MCF 10A (cell line): ENCODE measurements at regions not wholly inside any gene's neighbourhood (a gene's known extent, or its start where the extent isn't known, plus 50 kb on each side); places are given as distances from the start of the nearest gene placed in this dataset.

ENCODE experiments used
- BruUV-seq: library from RNA; stranded (reverse); fragments of 400-500 nt; replicated peaks from 2 replicates; lab custom pipeline; 2021; lab: Mats Ljungman, UMichigan
- CTCF ChIA-PET: fragments of 300-600 bp; sonication (Branson Sonifier 250); formaldehyde crosslinking; extraction: SDS; loops from one replicate; lab custom pipeline; 2021; ENCODE audit warnings: antibody characterized with exemption, inconsistent platforms; lab: Yijun Ruan, JAX
- POLR2A ChIA-PET: fragments of 300-600, 350-650 bp; sonication (Branson Sonifier 250); formaldehyde crosslinking; extraction: SDS; loops from one replicate; lab custom pipeline; 2020; ENCODE audit warnings: antibody characterized with exemption, inconsistent platforms; lab: Yijun Ruan, JAX
- DNase-seq: peaks from one replicate; pipeline ENCODE4 v3.0.0-alpha.2; 2018; ENCODE audit not compliant: unreplicated experiment
- H3K27ac Mint-ChIP-seq: one replicate; pipeline ENCODE4 v1.8.0; 2022; ENCODE audit warnings: mild to moderate bottlenecking, low read depth, mixed read lengths; ENCODE audit not compliant: unreplicated experiment
- H3K27me3 Mint-ChIP-seq: one replicate; pipeline ENCODE4 v1.8.0; 2022; ENCODE audit warnings: mixed read lengths; ENCODE audit not compliant: insufficient read depth, unreplicated experiment
- H3K36me3 Mint-ChIP-seq: one replicate; pipeline ENCODE4 v1.8.0; 2022; ENCODE audit warnings: mild to moderate bottlenecking, moderate library complexity, mixed read lengths; ENCODE audit not compliant: insufficient read depth, unreplicated experiment
- H3K4me1 Mint-ChIP-seq: one replicate; pipeline ENCODE4 v1.8.0; 2022; ENCODE audit warnings: mixed read lengths; ENCODE audit not compliant: insufficient read depth, unreplicated experiment
- H3K4me3 Mint-ChIP-seq: one replicate; pipeline ENCODE4 v1.8.0; 2022; ENCODE audit warnings: mild to moderate bottlenecking, moderate library complexity, mixed read lengths; ENCODE audit not compliant: unreplicated experiment
- H3K9me3 Mint-ChIP-seq: one replicate; pipeline ENCODE4 v1.8.0; 2022; ENCODE audit warnings: mixed read lengths; ENCODE audit not compliant: unreplicated experiment
- intact Hi-C: fragments of 100-400 bp; cut with micrococcal nuclease; formaldehyde crosslinking; loops from 2 replicates; pipeline ENCODE4 v1.14.1; 2022
- TF ChIP-seq, protein P1 (sequence below): fragments of 200-600 bp; IDR thresholded peaks from one replicate; pipeline ENCODE4 v1.8.0; 2022; ENCODE audit warnings: antibody characterized with exemption, mild to moderate bottlenecking; ENCODE audit not compliant: unreplicated experiment

DNA sequence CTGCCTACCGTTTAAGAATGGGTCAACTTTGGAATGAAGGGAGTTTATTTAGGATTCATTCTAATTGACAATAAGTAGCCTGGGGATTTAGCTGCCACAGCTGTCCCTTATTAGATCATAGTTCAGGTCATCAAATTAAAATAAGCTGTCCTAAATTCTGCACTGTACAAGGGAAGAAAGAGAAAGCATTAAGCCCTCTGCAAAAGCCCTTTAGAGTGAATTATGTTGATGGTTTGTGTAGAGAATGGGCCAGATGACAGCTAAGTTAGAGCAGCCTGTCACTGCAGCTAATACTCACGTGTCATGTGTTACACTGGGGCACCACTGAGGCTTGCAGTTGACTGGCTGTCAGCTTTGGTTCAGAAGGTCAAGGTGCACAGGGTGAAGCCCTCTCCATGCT is 737.1 kb upstream of the SLC10A2 start:
- Mint-ChIP-seq H3K9me3 (no peaks in the 10 kb centered on the region), H3K27ac (no peak overlapping the region), H3K4me3 (no peak overlapping the region), H3K27me3 (no peaks in the 10 kb centered on the region), H3K4me1 (no peaks in the 10 kb centered on the region), H3K36me3 (no peaks in the 10 kb centered on the region)
- CTCF ChIA-PET: interaction anchor here (0.7 kb wide), 1 partner anchor 143 kb away, joined by 3 read pairs; no protein-coding TSS in a partner anchor
- POLR2A ChIA-PET: interaction anchor here (0.5 kb wide), 1 partner anchor 46 kb away, joined by 3 read pairs; no protein-coding TSS in a partner anchor
- TF ChIP-seq, protein P1, sequence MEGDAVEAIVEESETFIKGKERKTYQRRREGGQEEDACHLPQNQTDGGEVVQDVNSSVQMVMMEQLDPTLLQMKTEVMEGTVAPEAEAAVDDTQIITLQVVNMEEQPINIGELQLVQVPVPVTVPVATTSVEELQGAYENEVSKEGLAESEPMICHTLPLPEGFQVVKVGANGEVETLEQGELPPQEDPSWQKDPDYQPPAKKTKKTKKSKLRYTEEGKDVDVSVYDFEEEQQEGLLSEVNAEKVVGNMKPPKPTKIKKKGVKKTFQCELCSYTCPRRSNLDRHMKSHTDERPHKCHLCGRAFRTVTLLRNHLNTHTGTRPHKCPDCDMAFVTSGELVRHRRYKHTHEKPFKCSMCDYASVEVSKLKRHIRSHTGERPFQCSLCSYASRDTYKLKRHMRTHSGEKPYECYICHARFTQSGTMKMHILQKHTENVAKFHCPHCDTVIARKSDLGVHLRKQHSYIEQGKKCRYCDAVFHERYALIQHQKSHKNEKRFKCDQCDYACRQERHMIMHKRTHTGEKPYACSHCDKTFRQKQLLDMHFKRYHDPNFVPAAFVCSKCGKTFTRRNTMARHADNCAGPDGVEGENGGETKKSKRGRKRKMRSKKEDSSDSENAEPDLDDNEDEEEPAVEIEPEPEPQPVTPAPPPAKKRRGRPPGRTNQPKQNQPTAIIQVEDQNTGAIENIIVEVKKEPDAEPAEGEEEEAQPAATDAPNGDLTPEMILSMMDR: no peak
- BruUV-seq: no TSS peak
- no peak for DNase-seq
- intact Hi-C loops: no loop called here

DNA sequence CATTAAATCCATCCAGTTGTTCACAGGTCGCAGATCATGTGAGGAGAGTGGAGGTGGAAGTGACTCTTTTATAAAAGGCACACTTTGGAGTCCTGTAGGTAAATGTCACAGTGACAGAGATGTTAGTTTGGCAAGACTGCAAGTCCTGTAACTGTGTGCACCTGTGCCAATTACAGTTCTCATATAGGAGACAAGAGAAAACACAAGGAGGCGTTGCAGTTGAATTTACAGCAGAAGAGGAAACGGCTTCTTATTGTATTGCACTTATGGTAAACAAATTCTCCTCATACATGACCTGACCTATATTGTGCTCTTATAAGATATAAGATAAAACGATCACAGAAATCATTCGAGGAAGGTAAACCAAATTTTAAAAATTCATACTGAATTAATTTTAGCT is 732.8 kb upstream of the SLC10A2 start:
- no peak for DNase-seq
- intact Hi-C loops: no loop called here
- Mint-ChIP-seq H3K27me3 (no peaks in the 10 kb centered on the region), H3K27ac (no peak overlapping the region), H3K4me3 (no peak overlapping the region), H3K4me1 (no peaks in the 10 kb centered on the region), H3K36me3 (no peaks in the 10 kb centered on the region), H3K9me3 (no peaks in the 10 kb centered on the region)
- POLR2A ChIA-PET: interaction anchor here (0.6 kb wide), 1 partner anchor 10 kb away, joined by 3 read pairs; no protein-coding TSS in a partner anchor
- TF ChIP-seq, protein P1: no peak
- CTCF ChIA-PET: interaction anchor here (0.6 kb wide), 1 partner anchor 943 kb away, joined by 3 read pairs; no protein-coding TSS in a partner anchor
- no TSS peak for BruUV-seq

DNA sequence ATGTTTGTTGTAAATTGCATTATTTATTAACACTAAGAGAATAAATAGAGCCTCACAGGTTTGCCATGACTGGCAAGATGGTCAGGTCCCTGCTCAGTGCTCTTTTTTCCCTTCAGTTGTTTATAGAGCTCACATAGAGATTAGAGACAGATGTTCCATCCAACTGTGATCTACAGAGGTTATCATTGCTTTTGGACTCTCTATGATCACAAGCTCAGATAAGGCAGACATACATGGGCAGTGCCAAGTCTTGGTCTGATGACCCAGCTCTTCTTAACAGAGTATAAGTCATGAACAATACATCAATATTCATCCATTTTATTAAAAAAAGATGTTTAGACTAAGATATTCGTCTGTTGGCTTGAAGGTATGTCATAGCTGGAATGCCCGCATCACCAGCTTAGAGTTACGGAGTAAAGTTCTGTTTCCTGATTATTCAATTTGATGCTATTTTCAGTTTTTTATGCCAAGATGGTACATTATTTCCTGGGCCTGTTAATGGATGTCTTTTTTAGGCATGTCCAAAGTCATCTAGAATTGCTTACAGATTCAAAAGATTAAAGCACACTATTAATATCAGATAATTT is 729.8 kb upstream of the SLC10A2 start:
- ChIA-PET CTCF (interaction anchor here (0.6 kb wide), 1 partner anchor 566 kb away, joined by 3 read pairs; no protein-coding TSS in a partner anchor), POLR2A (no interaction called here)
- Mint-ChIP-seq H3K36me3 (no peaks in the 10 kb centered on the region), H3K27ac (no peak overlapping the region), H3K9me3 (no peaks in the 10 kb centered on the region), H3K4me1 (no peaks in the 10 kb centered on the region), H3K4me3 (no peak overlapping the region), H3K27me3 (no peaks in the 10 kb centered on the region)
- DNase-seq: no peak
- intact Hi-C loops: no loop called here
- no TSS peak for BruUV-seq
- TF ChIP-seq, protein P1: no peak

DNA sequence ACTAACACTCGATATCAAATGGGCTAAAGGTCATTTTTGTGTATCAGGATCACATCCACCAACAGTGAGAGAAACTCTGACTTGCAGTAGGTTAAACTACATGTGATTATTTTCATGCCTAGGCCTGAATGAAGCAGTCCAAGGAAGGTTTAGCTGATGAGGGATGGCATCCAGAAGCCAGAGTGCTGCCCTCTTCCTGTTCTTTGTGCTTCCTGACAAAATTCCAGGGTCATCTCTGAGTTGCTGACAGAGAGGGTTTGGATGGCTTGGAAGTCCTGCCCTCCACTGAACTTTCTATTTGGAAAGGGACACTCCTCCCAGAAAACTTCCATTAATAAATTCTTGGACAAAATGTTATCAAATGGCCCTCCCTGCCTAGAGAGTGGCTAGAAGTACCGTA is 728.3 kb upstream of the SLC10A2 start:
- ChIA-PET POLR2A (interaction anchor here (0.5 kb wide), 1 partner anchor 64 kb away, joined by 3 read pairs; no protein-coding TSS in a partner anchor), CTCF (no interaction called here)
- Mint-ChIP-seq H3K36me3 (no peaks in the 10 kb centered on the region), H3K9me3 (no peaks in the 10 kb centered on the region), H3K4me3 (no peak overlapping the region), H3K4me1 (no peaks in the 10 kb centered on the region), H3K27me3 (no peaks in the 10 kb centered on the region), H3K27ac (no peak overlapping the region)
- TF ChIP-seq, protein P1: no peak
- BruUV-seq: no TSS peak
- intact Hi-C loops: no loop called here
- DNase-seq: no peak
